ENCODE measurements at regions not wholly inside any gene's neighbourhood (a gene's known extent, or its start where the extent isn't known, plus 50 kb on each side); places are given as distances from the start of the nearest gene placed in this dataset.

- TF ChIP-seq POLR2AphosphoS5 (IDR thresholded peaks at IDR 0.05; ENCODE audit: low read depth, low read length) (no peak), POLR2A (IDR thresholded peaks at IDR 0.05; ENCODE audit: low read depth, low read length) (no peak)
Measured at GRCh38 chr6:101249470-101249869, 144.0 kb upstream of the GRIK2 start.

Data from GM12892 (cell line).